Medulla oblongata (tissue), 1 donor: ENCODE measurements at regions not wholly inside any gene's neighbourhood (a gene's known extent, or its start where the extent isn't known, plus 50 kb on each side); places are given as distances from the start of the nearest gene placed in this dataset.

Experiments used
- DNase-seq: peaks from one replicate; pipeline ENCODE4 v3.0.0-alpha.2; 2015; ENCODE audit errors: extremely low spot score

DNA sequence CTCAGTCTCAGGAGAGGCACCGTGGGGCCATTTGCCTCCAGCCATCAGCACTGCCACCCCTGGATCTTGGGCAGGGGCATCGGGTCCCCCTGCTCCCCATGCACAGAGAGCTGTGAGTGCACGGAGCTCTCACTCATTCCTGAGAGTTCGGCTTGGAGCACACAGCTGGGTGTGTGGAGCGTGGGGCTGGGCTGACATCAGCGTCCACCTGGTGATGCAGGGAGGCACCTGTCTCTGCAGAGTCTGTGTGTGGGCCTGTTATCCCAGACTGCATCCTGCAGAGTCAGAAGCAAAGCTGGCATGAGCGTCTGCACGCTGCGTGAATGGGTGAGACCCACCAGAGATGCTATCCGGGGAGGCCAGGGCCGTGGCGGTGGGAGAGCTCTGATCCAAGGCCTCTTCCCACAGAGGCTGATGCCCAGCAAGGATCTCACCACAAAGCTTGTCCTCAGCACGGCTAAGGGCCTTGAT lies 248.8 kb upstream of the AFDN start:
- no peak for DNase-seq

DNA sequence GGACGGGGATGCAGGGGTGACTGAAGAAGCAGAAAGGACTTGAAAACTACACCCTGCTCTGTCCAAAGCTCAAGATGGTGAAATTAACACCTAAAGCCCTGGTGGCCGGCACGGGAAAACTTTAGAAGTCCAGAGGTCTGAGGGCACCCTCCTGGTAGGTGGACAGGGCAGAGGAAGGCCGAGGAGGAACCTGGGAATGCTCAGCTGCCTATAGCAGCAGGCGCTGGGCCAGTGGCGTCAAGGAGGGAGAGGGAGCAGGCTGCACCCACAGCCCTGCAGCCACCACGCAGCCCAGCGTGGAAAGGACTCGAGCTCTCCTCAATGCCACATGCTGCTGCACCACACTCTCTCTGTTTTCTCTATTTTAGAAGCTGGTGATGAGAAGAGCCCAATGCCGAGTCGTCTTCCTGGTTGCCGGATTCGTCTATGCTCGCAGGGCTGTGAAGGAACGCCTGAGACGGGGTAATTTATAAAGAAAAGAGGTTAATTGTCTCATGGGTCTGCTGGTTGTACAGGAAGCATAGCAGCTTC lies 248.3 kb upstream of the AFDN start:
- no peak for DNase-seq

DNA sequence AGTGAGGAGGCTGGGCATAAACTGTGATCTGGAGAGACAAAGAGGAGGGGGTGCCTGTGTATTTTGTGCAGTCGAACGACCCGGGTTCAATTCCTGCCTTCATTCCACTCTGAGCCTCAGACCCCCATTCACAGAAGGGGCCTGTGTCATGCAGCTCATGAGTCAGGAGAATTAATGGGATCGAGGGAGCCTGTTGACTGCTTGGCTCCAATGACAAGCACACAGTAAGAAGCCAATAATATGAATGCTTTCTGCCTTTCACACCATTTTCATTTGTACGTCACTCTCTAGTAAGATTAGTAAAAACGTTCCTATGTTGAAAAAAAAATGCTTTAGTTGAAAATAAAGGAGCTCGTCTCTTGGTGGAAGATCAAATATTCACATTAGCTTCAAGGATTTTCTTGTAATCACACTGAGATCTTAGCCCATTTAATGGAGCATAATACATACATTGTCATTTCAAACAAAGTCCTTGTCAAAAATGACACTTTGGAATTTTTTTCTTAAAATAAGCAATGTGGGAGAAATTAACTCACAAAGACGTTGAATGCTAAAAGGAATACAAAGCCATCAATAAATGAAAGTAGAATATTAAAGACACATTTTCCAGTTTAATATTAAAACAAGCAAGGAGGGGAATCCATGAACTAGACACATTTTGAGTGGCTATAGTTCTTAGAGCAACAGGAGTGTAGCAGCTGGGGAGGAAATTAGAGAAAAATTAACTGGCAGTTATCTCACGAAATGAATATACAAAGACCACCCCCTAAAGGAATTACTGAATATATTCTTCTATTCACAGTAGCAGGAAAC lies 246.7 kb upstream of the AFDN start:
- DNase-seq, result no peak

DNA sequence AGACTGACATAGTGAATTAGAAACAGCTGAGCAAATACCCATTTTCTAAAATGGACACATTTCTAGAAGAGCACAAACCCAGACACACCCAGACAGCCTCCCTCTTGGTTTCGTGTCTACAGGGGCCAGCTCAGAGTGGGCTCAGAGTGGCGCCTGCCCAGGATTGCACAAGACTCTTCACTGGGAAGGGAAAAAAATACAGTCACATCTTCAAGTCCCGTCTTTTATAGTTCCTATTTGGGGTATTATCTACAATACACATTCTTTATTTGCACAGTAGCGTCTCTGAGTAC lies 246.1 kb upstream of the AFDN start:
- no peak for DNase-seq

DNA sequence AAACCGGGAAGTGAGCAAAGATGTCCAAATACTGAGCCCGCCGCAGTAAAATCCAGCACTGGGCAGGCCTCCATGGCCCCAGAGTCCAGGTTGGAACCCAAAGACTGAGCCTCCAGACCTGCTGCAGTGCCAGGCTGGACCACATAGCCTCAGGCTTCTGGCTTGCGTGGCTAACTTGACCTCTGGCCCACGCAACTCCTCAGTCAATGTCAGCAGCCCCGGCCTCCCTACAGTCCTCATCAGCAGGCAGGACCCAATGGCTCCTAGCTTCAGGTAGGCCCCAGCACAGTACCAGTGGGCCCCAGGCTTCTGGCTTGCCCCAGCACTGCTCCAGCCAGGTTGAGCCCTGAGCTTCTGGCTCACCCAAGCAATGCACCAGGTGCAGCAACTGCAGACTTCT lies 245.1 kb upstream of the AFDN start:
- no peak for DNase-seq

DNA sequence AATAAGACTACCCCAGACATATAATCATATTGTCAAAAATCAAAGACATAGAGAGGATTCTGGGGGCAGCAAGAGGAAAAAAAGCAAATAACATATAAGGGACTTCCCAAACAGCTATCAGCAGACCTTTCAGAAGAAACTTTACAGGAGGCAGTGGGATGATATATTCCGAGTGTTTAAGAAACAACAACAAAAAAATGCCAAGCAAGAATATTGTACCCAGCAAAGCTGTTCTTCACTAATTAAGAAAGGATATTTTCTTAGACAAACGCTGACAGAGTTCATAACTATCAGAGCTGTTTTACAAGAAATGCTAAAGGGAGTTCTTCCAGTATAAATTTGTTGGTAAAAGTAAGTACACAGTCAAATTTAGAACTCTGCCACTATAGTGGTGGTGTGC lies 243.3 kb upstream of the AFDN start:
- no peak for DNase-seq

DNA sequence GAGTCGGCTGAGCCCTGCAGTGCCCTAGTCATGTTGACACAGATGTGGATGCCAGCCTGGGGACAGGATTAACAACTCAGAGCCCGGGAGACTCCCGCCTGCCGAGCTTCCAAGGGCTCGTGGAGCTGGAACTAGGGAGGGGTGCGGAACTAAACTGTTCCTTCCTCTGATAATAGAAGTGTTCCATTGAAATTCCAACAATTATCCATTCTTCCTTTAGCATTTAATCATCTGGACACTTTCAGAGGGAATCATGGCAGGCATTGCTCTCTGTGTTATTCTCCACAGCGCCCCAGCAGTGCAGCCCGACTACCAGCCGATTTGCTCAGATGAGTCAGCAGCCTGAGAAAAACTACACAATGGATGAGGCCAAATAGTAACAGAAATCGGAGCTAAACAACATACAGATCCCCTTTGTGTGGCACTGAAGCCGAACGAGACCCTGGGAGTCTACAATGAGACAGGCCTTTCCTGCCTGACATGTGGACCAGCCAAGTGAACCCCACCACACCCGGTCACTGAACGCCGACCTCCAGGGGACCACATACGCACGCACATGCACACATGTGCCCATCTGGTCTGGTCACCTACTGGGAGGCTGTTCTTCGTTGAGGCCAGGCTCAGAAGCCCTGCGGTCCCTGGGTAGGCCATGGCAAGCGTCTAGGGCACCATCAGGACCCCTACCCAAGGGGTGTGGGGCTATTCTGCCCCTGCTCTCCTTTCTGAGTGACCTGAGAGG lies 238.4 kb upstream of the AFDN start:
- peak; percentile 65 for DNase-seq

DNA sequence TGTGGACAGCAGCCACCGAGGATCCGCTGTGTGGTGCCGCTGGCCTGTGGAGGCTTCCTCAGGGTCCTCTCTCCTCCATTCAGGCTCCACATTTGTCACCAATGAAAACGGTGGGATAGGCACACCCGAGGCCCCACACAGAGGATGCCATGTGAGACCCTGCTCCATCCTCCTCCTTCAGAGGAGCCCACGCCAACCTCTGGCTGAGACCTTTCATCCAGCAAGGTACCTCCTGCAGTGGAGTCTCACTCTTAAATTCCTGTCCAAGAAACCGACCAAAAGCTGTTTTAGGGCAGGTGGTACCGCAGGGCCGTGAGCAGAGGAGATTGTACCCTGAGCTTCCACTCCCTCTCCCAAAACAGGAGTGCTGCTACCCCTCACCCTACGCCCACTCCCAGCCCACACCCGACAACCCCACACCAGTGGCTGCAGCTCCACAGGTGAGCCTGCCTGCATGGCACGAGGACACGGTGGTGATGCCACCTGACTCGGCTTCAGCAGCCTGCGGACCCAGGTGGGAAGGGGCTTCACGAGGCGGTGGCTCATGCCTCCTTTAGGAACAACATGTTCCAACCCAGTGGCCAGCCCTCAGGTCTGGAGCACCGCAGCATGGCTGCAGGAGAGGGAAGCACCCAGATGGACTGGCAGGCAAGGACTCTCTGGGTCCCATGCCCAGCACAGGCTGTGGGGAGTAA lies 237.6 kb upstream of the AFDN start:
- DNase-seq, result no peak

DNA sequence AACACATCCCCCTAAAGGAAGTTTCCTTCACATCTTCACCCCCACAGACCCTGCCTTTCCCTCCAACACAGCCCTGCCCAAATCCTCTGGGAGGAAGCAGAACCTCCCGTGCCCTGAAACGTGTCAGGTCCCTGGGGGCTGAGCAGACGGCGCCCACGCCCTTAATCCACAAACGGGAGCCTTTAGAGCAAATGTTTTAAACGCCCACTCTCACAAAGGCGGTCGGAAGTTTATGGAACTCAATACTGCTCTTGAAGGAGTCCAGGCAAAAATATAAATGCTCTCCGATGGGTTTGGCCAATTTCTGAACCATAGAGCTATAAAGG lies 237.1 kb upstream of the AFDN start:
- no peak for DNase-seq

DNA sequence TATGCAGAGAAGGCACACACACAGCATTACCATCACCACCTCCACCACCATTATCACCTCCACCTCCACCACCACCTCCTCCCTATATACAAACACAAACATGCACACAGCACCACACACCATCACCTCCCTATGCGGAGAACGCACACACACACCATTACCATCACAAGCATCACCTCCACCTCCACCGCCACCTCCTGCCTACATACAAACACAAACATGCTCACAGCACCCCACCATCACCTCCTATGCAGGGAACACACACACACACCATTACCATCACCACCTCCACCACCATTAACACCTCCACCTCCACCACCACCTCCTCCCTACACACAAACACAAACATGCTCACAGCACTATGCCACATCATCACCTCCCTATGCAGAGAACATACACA lies 236.5 kb upstream of the AFDN start:
- DNase-seq, result no peak
